ENCODE measurements at regions not wholly inside any gene's neighbourhood (a gene's known extent, or its start where the extent isn't known, plus 50 kb on each side); places are given as distances from the start of the nearest gene placed in this dataset.

- TF ChIP-seq POLR2AphosphoS5 (IDR thresholded peaks at IDR 0.05; ENCODE audit: borderline replicate concordance, low read depth, low read length) (no peak), EZH2 (IDR thresholded peaks at IDR 0.05) (no peak), FOXP2 (optimal IDR thresholded peaks at IDR 0.05; ENCODE audit: control extremely low read depth, extremely low read length, insufficient read depth) (no peak)
Measured at GRCh38 chr22:48953103-48953720, 874.5 kb downstream of the BRD1 start.
